Hematopoietic multipotent progenitor cell treated with erythropoietin and hydrocortisone succinate and interleukin-3 and kit ligand, for 15 days (in vitro differentiated cells): ENCODE measurements at regions not wholly inside any gene's neighbourhood (a gene's known extent, or its start where the extent isn't known, plus 50 kb on each side); places are given as distances from the start of the nearest gene placed in this dataset.
A peak's percentile ranks its signal among the peaks of the same experiment; 100 is the strongest.

ENCODE experiments used
- DNase-seq: peaks from one replicate; pipeline ENCODE4 v3.0.0-alpha.2; 2015; ENCODE audit warnings: low spot score

DNA sequence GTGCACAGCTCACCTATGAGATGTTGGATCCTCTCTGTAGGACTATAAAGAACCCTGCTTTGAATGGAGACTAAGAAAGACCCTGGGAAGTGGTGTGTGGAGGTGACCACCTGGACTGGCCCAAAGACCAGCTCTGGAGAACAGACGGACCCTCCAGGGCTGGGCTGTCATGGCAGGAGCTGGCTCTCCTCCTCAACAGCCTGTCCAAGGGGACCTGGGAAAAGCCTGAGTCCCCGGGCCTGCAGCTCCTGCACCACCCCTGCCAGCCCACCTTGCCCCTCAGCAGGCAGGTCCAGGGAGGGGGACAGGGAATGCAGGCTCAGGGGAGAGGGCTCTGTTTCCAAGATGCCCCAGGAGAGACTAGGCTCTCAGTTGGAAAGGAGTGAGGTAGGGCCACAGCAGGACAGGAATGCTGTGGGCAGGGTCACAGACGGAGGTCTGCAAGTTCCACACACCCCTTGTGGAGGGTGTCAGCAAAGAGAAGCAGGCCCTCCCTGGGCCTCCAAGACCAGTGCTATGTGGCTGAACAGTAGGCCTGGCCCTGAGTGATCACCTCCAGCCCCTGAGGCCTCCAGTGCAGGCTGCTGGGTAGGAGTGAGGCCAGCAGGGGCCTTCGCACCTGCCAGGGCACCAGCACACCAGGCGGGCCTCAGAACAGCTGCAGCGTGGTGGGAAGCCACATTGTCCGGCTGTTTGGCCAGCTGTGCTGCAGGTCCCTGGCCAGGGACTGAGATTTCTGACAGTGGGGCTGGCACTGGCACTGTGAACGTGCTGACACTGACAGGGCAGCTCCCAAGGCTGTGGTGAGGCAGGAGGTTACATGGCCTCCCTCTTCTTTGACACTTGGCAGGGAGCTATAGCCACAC lies 86.4 kb upstream of the OTOS start:
- no peak for DNase-seq

DNA sequence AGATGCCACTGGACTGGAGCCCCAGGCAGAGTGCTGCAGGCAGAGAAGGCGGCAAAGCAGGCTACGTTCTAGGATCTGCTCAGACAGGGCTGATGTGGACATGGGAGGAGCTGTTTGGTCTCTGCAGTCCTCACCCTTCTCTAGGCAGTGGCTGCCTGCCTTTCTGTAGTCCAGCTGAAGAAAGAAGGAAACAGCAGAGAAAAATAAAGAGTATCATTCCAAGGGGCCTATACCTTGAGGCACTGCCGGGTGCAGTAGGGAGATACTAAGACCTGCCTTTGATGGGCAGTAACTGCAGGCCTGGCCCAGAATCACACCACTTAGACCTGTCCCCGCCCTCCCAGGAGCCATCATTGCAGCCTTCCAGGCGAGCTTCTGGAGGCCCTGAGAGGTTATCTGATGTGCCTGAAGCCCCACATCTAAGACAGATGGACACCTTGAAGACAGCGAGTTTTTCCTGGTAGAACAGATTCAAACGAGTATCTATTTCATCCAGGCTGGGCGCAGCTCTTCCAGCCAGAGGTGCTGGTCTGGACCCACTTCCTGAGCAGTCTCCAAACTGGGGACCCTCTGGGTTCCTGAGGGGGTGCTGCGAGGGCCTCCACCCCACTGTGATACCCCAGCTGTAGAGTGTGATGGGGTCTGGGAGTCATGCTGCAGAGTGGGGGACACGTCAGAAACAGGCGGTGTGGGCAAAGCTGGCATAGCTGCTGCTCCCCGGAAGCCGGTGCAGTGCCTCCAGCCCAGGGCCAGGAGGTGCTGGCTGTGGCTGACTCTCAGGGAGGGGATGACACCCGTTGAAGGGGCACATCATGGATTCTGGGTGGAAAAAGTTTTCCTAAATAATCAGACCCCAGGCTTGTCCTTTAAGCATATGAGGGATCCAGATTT lies 87.3 kb upstream of the OTOS start:
- DNase-seq: no peak

DNA sequence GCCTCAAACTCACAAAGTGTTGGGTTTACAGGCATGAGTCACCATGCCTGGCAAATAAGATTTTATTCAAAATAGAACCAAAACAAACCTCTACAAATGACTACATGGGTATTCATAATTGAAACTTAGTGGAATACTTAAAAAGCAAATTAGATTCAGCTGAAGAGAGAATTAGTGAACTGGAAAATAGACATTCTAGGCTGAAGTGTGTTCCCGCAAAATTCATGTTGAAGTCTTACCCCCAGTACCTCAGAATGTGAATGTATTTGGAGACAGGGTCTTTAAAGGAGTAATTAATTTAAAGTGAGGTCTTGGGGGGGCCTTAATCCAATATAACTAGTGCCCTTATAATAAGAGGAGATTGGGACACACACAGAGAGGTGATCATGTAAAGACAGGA lies 88.5 kb upstream of the OTOS start:
- no peak for DNase-seq

DNA sequence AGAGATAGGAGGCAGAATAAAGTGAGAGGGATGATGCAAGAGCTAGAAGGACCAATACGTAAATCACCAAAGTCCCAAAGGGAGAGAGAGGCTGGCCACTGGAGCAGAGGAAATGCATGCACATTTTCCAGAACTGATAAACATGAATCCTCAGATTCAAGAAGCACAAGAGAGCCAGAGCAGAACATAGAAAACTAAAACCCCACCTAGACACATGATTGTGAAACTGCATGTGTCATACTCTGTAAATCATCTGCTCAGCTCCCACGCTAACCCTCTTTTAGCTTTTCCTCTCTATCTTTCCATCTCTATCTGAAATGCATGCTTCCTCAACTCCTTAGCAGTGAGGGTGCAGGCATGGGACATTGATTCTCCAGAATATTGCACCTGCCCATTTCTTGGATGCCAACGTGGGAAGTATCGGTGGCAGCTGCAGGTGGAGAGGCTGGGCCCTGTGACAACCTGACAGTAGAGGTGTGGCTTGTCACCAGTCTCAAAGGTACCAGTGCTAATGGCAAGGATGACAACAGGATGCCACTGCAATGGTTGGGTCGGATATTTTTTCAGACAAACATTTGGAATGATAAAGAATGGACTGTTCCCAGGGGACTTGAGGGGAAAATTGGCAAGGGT lies 89.3 kb upstream of the OTOS start:
- no peak for DNase-seq

DNA sequence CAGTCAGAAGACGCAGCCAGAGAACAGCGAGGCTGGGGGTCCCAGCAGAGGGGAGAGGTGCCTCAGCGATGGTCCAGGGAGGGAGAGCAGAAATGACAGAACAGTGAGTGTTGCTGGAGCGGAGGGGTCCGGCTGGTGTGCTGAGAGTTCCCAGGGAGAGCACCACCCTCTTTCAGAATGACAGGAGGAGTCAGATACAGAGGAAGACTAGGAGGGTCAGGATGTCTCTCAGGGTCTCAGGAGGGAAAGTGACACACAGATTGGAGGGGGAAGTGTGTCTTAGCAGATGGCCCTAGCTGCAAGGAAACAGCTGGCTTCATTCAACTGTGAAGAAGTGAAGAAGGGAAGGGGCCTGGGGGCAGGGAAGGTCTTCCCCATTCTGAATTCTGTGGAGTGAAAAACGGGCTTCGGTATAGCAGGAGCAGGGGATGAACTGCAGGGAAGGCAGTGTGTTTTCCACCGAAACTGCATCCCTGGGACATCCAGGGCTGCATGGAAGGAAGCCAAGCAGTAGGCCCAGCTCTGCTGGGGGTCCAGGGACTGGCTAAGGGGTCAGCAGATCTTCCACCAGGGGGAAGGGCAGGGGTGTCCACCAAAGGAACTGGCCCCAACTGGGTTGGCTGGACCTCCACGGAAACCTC lies 90.0 kb upstream of the OTOS start:
- no peak for DNase-seq

DNA sequence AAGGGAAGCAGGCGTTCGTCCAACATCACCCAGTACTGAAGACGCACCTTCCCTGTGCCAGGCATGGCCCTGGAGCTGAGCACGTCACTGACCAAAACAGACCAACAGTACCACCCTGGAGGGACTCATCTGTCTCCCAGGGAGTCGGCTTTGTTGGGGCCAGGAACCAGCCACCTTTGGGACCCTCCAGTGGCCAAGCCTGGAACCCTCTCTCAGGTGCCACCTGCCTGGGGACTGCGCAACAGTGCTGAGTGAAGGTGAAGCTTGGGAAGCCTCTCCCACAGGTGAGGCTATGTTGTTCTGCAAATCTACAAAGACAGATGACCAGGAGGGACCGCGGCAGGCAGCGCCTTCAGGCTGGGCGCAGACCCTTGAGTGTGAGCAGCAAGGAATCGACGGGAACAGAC lies 91.4 kb upstream of the OTOS start:
- no peak for DNase-seq

DNA sequence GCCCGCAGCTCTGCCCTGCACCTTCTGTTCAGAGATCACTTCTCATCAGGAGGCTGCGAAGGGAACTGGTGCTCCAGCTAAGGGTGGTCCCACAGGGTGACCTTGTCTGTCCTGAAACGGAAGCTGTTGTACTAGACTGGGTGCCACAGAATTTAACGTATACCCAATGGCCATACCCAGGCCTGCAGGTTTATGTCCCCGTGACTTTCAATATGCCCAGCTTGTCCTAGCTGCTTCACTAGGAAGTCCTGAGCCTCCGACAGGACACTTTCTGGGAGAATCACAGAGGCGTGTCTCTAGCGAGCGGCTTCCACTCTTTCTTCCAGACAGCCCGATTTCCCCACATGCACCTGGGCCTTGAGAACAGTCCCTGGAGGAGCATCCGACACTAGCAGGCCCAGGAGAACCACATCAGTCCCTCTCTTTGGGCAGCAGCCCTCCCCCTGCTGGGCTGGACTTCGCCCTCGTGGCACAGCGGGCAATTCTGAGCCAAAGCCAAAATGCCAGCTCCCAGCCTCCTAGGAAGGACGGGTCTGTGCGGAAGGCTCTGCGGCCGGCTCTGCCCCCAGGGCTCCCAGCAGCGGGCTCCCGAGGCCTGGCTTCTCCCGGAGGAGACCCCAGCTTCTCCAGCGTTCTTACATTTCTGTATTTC lies 91.9 kb upstream of the OTOS start:
- DNase-seq: no peak

DNA sequence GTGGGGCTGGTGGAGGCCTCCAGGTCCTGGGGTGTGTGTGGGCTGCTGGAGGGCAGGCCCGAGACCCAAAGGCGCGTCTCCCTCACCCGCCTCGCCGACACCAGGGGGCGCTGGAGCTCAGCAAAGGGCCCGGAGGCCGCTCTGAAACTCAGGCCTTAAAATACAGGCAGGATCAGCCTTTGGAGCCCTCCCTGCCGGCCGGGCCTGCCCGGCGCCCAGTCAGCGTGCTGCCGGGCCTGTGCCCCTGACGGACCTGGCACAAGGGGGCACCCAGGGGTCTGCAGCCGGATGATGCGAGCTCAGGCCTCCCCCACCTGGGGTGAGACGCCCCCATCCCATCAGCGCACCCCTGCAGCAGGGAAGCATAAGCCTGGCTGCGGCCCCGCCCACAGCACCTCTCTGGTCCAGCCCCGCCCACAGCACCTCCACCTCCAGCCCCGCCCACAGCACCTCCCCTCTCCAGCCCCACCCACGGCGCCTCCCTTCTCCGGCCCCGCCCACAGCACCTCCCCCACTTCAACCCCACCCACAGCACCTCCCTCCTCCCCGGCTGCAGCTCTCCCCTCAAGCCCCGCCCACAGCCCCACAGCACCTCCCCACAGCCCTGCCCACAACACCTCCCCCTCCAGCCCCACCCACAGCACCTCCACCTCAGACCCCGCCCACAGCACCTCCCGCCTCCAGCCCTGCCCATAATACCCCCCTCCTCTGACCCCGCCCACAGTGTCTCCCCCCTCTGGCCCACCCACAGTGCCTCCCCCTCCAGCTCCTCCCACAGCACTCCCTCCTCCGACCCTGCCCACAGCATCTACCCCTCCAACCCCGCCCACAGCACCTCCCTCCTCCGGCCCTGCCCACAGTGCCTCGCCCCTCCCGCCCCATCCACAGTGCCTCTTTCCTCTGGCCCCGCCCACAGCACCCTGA lies 92.8 kb upstream of the OTOS start:
- peak; percentile 52 for DNase-seq

DNA sequence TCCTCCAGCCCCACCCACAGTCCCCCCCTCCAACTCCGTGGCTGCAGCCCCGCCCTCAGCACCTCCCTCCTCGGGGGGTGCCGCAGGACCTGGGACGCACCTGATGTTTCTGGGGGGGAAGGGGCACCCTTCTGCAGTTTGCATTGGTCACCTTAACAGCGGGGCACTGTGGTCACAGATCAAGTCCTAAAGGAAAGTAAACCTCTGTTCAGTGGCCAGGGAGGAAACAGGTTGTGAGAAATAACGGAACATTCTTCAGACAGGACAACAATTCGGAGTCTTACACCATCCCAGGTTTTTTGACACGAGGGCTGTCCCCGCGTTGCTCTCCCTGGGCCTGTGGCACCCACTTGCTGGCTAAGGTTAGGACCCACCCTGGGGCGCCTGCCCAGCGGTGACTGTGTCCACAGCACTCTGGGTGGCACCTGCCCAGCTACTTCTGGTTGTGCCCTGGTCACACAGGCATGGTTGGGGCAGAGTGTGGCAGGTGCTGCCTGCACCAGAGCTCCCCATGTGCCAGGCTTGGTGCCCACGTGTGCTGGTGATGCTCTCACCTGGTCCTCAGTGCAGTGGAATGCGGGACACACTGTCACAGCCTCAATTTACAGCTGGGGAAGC lies 93.5 kb upstream of the OTOS start:
- no peak for DNase-seq

DNA sequence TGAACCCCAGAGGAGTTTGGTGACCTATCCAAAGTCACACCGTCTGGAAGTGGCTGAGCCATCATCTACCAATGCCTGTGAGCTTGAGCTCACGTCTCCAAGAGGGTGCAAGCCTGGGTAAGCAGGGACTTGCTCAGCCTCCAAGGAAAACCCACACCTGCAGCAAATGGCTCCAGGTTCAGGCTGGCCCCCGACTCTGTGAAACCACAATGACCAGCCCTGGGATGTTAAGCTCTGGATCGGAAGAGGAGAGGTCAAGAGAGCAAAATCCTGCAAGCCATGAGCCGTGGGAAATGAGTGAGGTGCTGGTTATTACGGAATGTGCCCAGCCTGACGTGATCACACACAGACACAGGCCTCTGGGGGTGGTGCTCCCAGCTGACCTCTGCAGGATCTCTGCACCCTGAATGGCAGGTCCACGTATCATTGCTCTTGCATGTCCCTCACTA lies 94.1 kb upstream of the OTOS start:
- no peak for DNase-seq

DNA sequence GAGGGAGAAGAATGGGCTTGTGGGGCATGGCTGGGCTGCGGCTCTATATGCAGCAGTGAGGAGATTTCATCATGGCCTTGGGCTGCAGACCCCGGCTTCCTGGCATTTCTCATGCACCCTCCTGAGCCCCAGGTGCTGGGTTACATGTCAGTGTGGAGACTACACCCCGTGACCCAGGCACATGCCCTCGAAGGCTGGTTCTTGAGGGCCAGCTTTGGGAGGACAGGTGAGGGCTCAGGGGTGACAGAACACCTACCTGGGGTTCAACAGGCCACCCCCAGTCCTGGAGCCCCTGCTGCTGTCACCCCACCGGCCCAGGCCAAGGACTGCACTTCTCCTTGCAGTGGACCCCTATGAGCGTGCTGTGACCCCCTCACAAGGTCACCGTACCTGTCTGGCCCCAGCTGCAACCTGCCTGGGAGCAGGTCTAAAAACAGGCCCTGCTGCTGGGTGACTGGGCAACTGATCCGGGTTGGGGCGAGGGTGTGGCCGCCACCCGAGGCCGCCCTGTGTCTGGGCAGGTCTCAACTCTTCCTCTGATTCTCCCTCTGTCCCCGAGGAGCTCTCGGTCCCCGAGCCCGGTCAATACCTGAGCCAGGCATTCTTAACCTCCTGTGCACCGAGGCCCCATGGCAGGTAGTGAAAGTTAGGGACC lies 94.8 kb upstream of the OTOS start:
- no peak for DNase-seq

DNA sequence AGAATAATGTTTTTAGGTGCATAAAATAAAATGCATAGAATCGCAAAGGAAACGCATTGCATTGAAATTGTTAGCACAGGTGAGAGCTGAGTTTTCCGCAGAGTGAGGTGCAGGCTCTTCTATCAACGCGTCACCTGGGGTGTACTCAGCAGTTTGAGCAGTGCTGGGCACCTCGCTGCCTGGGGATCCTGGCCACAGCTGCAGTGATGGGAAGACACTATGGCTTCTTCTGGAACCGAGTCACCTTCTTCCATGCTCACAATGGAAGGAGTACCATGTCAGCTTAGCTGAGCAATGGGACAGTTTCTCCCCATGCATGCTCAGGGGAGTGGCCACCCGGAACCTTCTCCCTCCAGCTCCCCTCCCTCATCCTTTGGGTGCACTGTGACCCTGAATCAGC lies 95.4 kb upstream of the OTOS start:
- no peak for DNase-seq

DNA sequence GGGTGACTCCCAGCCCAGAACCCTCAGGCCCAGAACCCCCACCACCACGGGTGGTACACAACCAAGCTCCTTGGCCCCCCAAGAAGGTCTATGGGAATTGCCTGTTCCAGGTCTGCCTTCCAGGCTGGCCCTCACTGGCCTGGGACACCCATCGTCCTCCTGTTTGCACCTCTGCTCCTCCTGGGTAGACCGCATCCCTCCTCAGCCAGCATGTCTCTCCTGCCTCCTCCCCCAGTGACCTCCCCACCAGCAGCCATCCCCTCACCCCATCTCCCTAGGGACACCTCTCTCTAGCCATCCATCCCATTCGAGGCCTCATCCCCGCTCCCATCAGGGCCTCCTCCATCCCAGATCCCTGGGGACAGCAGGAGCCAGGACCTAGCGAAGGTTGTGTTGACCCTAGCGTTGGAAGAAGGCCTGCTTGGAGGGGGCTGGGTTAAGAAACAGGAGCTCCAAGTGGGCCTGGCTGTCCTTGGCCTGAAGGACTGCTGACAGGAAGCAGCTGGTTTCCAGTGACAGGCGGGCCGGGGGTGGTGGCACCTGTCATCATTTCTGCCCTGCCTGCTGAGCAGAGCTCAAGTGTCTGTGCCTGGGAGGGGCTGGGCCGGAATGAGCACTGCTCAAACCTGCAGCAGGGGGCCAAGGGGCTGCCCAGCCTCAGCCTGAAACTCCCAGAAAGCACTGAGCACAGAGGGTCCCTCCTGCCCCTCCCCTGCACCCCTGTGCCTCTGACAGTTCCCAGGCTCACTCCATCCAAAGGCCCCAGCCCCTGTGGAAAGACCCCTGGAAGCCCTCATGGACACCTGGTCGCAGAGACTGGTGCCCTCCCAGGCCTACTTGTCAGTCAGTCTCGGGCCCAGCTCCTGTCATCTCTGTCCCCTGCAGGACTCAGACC lies 96.0 kb upstream of the OTOS start:
- DNase-seq: no peak

DNA sequence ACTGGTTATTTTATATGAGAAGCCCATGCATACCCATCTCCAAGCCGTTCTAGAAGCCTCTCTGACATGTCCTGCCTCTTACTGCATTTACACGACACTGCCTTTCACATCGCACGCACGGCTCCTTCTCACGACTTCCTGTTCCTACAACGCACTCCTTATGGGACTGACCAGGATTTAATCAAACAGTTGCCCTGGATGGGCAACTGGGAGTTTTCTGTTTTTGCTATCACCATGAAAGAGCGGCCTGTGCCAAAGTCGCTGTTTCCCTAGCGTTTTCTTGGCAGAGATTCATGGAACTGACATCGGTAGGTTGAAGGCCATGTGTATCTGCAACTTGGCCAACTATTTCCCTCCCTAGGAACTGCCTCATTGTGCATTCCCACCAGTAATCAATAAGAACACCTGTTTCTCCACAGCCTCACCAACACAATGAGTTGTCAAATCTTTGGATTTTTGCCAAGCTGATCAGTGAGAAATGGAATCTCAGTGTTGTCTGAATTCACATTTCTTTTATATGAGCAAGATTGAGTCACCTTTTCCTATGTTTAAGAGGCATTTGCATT lies 97.2 kb upstream of the OTOS start:
- no peak for DNase-seq

DNA sequence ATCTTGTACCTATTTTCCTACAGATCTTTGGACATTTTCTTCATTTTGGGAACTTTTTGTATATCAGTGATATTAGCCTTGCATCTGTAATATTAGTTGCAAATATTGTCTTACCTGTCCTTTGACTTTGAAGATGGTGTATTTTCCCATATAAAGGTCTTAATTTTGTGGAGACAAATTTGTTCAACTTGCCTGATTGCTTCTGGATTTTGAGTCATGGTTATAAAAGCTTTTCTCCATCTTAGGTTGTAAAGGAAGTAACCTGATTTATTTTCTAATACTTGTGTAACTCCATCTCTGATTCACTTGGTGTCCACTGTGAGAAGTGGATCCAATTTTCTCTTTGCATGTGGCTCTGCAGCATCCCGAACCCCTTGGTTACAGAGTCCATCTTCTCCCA lies 97.7 kb upstream of the OTOS start:
- no peak for DNase-seq

DNA sequence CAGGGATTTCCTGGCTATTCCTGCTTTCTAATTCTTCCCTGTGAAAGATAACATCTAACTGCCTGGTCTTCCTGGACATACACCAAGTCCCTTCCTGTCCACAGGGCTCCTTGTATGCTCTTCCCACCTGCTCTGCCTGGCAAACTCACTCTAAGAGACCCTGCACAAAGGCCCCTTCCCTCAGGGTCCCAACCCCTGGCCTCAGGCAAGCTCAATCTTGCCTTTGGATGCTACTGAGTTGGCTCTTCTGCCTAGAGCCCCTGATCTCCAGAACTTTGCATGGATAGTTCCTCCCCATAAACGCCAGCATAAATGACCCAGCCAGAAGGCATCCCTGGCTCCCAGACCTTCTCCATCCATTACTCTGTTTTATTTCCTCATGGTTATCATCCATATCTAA lies 98.3 kb upstream of the OTOS start:
- DNase-seq: no peak

DNA sequence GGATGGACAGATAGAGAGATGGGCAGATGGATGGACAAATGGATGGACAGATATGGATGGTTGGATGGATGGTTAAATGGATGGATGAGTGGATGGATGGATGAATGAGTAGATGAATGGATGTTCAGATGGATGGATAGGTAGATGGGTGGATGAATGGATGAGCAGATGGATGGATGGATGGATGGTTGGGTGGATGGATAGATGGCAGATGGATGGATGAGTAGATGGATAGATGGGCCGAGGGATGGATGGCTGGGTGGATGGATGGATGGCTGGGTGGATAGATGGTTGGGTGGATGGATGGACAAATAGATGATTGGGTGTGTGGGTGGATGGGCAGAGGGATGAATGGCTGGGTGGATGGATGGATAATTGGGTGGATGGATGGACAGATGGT lies 98.9 kb upstream of the OTOS start:
- no peak for DNase-seq
